MM.1S (cell line): ENCODE measurements at regions not wholly inside any gene's neighbourhood (a gene's known extent, or its start where the extent isn't known, plus 50 kb on each side); places are given as distances from the start of the nearest gene placed in this dataset.

Source experiments
- EZH2 ChIP-seq: fragments of 300-600 bp; sonication (generic); optimal IDR thresholded peaks from 2 replicates; pipeline ENCODE3; 2017; ENCODE audit warnings: low read depth, mild to moderate bottlenecking, antibody characterized with exemption, low read length, mixed read lengths
- EZH2phosphoT487 ChIP-seq: fragments of 300-600 bp; sonication (generic); IDR thresholded peaks from 2 replicates; pipeline ENCODE4 v1.6.1; 2018; ENCODE audit warnings: antibody characterized with exemption, low read length
- TF ChIP-seq, protein P1 (sequence below): fragments of 300-600 bp; sonication (generic); IDR thresholded peaks from 2 replicates; pipeline ENCODE4 v1.5.1; 2016; ENCODE audit warnings: antibody characterized with exemption, low read length, mixed read lengths

DNA sequence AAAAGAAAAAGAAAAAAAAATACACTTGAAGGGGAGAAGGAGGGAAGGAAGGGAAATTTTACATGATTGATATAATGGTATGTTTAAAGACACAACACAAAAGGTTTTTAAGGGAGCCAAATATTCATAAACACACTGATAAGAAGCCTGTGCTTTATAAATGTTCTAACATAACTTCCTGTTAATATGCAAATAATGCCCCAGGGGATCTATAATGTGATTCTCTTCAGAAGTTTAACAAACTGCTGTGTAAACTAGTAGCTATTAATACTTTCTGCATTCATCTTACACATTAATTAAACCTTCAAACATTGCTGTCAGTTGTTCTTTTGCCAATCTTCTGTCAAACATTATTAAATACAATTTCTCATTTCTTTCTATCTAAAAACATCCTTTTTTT lies 231.6 kb downstream of the TJP1 start:
- TF ChIP-seq, protein P1, sequence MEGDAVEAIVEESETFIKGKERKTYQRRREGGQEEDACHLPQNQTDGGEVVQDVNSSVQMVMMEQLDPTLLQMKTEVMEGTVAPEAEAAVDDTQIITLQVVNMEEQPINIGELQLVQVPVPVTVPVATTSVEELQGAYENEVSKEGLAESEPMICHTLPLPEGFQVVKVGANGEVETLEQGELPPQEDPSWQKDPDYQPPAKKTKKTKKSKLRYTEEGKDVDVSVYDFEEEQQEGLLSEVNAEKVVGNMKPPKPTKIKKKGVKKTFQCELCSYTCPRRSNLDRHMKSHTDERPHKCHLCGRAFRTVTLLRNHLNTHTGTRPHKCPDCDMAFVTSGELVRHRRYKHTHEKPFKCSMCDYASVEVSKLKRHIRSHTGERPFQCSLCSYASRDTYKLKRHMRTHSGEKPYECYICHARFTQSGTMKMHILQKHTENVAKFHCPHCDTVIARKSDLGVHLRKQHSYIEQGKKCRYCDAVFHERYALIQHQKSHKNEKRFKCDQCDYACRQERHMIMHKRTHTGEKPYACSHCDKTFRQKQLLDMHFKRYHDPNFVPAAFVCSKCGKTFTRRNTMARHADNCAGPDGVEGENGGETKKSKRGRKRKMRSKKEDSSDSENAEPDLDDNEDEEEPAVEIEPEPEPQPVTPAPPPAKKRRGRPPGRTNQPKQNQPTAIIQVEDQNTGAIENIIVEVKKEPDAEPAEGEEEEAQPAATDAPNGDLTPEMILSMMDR = no peak
- TF ChIP-seq EZH2phosphoT487 (no peak), EZH2 (no peak)
